HG02610 (cell line): ENCODE measurements at regions not wholly inside any gene's neighbourhood (a gene's known extent, or its start where the extent isn't known, plus 50 kb on each side); places are given as distances from the start of the nearest gene placed in this dataset.

ENCODE experiments used
- ATAC-seq: cut with Tn5 transposase; IDR thresholded peaks from one replicate; pipeline ENCODE4 v1.9.1; 2021; ENCODE audit warnings: mild to moderate bottlenecking, moderate library complexity; ENCODE audit not compliant: unreplicated experiment

- ATAC-seq: peak; percentile 68
Observed at GRCh38 chr1:181142096-181142958, 53.8 kb downstream of the IER5 start.

DNA sequence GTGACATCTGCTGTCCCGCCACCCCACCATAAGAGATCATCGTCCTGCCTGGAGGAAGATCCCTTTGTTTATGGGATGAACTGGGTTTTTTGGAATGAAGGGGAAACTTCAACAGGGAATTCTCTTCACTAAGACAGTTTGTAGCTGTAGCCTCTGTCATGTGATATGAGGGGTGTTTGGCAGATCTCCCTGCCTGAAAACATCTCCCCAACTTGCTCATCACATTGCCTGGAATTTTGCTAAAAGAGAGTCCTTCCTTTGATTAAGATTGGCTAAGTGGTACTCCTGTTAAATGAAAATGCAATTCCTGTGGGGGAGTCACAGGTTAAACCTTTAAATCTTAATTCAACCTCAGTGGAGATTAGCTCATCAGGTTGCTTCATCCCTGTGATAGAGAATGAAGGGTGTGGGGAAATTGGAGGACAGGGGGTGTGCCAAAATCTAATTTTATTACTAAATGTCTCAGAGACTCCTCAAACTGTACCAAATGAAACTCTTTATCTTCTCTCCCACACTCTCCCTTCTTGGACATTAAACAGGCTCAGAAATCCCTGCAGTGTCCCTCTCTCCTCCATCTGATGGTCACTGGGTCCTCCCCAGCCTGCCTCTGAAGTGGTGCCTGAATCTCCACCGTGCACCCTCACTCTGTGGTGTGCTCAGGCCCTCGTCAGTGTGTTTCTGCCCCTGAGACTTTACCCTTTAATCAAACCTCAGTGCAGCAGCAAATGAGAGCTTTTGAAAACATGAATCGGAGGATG lies 54.8 kb downstream of the IER5 start:
- ATAC-seq: no peak

GRCh38 chr1:181144238-181144637 lies 55.7 kb downstream of the IER5 start:
- ATAC-seq: no peak

DNA sequence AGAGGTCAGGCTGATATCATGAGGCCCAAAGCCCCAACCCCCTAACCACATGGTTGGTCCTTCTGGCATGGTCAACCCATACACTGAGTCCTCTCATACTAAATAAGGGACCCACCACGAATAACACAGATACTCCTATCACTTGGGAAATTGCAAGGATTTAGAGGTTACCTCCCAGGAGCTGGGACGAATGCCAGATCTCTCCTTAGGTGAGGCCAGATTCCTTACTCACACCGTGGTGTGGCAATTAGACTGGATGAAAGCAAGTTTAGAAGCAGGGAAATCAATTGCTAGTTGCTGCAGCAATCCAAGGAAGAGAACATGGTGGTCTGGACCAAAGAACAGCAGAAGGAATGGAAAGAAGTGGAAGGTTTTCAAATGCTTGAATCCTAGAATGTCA lies 60.1 kb downstream of the IER5 start:
- ATAC-seq: no peak

GRCh38 chr1:181149326-181150125 lies 61.0 kb downstream of the IER5 start:
- peak; percentile 81 for ATAC-seq

GRCh38 chr1:181150273-181150672 lies 61.8 kb downstream of the IER5 start:
- no peak for ATAC-seq

DNA sequence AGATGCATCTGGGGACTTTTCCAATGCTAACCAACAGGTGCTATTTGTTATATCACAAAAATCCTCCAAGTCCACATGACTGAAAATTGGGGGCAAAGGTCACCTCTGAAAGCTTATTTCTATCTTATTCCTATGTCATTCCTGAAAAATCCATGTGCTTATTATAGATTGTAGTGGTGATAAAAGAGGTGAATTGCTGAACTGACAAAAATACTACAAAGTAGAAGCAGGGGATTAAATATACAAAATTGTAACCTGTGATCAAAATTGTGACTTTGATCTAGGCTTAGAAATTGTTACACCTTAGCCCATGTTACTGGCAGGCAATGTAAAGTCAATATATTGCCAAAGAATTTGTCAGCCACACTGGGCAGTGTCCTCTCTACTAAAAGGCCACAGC lies 62.3 kb downstream of the IER5 start:
- ATAC-seq: no peak

DNA sequence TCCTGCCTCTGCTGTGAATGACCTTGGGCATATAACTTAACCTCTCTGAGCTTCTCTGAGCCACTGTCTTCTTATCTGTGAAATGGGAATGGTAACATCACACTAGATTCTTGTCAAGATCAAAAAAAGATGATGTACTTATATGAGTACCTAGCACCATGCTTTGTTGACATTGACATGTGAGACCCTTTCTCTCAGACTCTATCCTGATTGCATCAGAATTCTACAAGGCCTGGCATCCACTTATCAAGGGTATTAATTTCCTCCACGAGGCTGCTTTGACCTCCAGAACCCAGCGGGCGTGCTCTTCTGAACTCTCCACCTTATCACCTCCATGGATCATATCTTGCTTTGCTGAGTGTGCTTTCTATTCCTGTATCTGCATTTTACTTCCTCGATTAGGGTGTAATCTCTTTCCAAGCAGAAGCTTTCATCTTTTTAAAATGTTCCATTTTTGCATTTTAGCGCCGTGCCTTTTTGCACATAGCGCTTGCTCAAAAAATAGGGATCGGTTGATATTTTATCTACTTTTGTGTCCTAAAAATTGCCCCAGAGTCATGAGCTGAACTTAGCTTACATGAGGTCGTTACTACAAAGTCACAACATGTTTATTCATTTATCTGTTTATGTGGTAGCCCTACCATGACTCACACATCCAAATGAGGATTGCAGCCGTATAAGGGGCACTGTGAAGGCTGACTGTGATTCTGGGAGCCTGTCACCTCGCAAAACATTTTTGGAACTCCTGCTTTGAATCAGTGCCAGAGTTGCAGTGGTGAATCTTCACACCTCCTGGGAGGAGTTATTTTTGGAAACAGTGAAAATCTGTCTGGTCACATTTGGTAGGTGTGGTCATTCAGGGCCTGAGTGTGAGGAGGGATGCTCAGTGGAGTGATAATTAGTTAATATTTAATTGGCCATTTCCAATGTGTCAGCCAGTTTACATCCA lies 63.2 kb downstream of the IER5 start:
- peak; percentile 37 for ATAC-seq

DNA sequence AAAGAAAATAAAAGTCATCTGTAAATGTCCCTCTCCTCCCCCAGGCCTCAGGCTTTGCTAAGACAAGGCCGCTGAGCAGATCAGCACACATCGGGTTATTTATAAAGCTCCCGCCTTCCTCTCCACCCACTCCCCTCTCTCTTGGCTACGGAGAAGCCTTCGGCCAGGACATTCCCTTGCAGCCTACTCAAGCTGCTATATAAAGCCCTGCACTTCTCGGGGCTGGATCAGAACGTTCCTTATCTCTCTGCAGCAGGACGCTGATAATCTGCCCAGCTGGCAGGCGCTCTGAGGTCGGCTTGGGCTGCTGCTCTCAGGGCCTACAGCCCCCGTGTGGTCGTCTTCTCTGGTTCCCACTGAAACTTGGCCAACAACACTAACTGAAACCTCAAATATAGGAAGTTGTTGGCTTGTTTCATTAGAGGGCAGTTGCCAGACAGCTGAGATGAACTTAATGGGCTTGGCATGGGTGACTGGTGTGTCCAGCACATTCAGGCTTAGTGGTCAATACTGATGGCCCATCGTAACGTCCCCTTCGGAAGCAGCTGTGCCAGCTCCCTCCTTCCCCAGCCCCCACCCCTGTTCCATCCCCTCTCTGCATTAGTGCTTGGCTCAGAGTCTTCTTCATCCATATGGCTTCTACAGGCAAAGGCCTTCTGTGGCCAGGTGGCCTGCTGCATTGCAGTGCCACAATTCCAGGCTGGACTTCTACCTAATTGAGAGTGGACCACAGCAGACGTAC lies 64.6 kb downstream of the IER5 start:
- ATAC-seq: peak; percentile 57

- no peak for ATAC-seq
Observed at GRCh38 chr1:181153634-181153961, 65.1 kb downstream of the IER5 start.

DNA sequence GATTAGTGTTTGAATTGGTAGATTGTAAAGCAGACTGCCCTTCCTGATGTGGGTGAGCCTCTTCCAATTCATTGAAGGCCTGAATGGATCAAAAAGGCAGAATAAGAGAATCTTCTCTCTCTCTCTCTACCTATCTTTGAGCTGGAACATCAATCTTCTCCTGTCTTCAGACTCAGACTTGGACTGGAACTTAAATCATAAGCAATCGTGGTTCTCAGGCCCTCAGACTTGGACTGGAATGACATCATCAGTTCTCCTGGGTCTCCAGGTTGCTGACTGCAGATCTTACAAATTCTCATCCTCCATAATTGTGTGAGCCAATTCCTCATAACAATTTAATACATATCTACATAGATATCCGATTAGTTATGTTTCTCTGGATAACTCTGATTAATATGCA lies 66.8 kb downstream of the IER5 start:
- ATAC-seq: no peak

- ATAC-seq: peak; percentile 43
Observed at GRCh38 chr1:181159451-181160140, 71.1 kb downstream of the IER5 start.

- no peak for ATAC-seq
Observed at GRCh38 chr1:181160322-181160721, 71.8 kb downstream of the IER5 start.

DNA sequence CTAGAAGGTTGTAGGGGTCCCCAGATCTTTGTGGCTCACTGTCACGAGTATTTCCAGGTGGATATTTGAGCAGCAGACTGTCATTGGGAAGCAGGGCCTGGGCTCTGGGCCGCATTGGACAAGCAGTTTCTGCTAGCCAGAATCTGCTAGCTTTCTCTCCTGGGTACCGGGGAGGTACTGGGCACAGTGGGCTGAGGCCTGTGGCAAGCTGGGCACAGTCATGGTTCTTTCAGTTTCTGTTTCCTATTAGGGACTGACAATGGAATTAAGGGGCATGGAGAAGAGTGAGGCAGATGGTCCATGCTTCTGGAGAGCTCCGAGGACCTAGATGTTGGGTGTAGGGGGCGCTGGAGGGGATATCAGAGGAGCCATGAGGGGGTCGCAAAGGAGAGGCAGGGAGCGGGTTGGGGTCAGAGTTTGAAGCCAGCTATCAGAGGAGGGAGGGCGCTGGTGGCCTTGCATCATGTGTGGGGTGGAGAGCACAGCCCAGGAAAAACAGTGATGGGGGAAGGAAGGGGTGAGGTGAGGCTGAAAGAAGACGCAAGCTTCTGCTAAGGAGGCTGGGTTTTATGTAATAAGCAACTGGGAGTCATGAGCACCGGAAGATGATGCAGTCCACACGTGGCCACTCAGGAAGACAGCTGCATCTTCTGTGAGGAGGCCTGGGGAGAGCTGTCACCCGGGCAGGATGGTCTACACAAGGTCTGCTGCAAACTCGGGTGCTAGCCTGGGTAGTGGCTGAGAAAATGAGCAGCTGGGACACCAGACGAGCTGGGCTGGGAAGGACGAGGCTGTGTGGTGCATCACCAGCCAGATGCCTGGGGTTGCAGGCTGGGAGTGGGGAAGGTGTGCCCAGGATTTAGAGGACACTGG lies 72.7 kb downstream of the IER5 start:
- ATAC-seq: no peak

GRCh38 chr1:181163662-181164061 lies 75.2 kb downstream of the IER5 start:
- no peak for ATAC-seq

DNA sequence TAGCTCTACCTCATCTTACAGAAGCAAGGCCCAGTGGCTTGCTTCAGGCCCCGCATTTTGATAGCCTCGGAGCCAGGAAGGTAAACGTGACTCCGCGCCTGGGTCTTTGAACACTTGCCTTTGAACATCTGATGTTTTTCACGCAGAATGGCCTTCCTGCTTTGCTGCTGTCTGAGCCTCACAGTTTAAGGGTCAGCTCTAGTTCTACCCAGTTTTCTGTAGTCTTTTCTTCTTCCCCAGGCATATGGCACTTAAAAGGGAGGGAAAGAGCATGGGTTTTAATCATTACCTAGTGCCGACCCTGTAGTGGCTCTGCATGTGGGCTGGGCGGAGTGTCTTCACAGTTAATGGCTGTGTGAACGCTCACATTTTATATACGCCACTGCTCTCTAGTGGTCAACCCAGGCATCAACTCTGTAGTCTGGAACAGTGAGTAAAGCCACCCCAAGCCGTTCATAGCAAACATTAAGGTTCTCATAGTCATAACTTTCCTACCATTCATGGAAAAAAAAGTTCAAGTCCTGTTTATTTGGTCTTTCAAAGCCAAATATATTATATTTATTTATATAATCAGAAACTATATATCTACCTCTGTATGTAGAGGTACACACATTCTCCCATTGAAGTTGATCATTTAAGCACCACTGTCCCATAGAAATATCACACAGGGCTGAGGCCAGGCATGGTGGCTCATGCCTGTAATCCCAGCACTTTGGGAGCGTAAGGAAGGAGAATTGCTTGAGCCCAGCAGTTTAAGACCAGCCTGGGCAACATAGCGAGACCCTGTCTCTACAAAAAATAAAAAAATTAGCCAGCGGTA lies 78.1 kb downstream of the IER5 start:
- peak; percentile 98 for ATAC-seq

GRCh38 chr1:181169281-181169865 lies 80.9 kb downstream of the IER5 start:
- no peak for ATAC-seq
